Skin of body (tissue), 1 donor: ENCODE measurements at regions not wholly inside any gene's neighbourhood (a gene's known extent, or its start where the extent isn't known, plus 50 kb on each side); places are given as distances from the start of the nearest gene placed in this dataset.

ENCODE experiments used
- DNase-seq: peaks from one replicate; lab custom pipeline; 2025; lab: John Stamatoyannopoulos, UW

- no peak for DNase-seq
Measured at GRCh38 chr10:105921348-105921747, 1243.2 kb downstream of the SORCS1 start.

GRCh38 chr10:105914432-105914831, 1250.1 kb downstream of the SORCS1 start:
- DNase-seq = no peak

GRCh38 chr10:105908701-105909100, 1255.8 kb downstream of the SORCS1 start:
- no peak for DNase-seq

GRCh38 chr10:105885495-105885894, 1244.4 kb downstream of the SORCS3 start:
- DNase-seq = no peak

- DNase-seq = no peak
Measured at GRCh38 chr10:105879401-105879800, 1238.3 kb downstream of the SORCS3 start.

- no peak for DNase-seq
Measured at GRCh38 chr10:105875050-105875449, 1234.0 kb downstream of the SORCS3 start.

GRCh38 chr10:105872665-105873064, 1231.6 kb downstream of the SORCS3 start:
- DNase-seq = no peak

- DNase-seq = no peak
Measured at GRCh38 chr10:105868935-105869334, 1227.8 kb downstream of the SORCS3 start.

- DNase-seq = no peak
Measured at GRCh38 chr10:105864854-105865253, 1223.8 kb downstream of the SORCS3 start.

- no peak for DNase-seq
Measured at GRCh38 chr10:105857268-105858264, 1216.5 kb downstream of the SORCS3 start.

- no peak for DNase-seq
Measured at GRCh38 chr10:105855791-105856190, 1214.7 kb downstream of the SORCS3 start.

- DNase-seq = no peak
Measured at GRCh38 chr10:105844676-105845570, 1203.8 kb downstream of the SORCS3 start.

- DNase-seq = no peak
Measured at GRCh38 chr10:105844241-105844640, 1203.2 kb downstream of the SORCS3 start.

GRCh38 chr10:105843786-105844185, 1202.7 kb downstream of the SORCS3 start:
- no peak for DNase-seq

- no peak for DNase-seq
Measured at GRCh38 chr10:105840288-105840770, 1199.2 kb downstream of the SORCS3 start.

GRCh38 chr10:105838392-105838791, 1197.3 kb downstream of the SORCS3 start:
- DNase-seq = no peak

- peak; percentile 2 for DNase-seq
Measured at GRCh38 chr10:105837951-105838350, 1196.9 kb downstream of the SORCS3 start.

- DNase-seq = no peak
Measured at GRCh38 chr10:105834261-105835059, 1193.4 kb downstream of the SORCS3 start.

GRCh38 chr10:105827133-105827532, 1186.0 kb downstream of the SORCS3 start:
- DNase-seq = no peak

- no peak for DNase-seq
Measured at GRCh38 chr10:105807935-105808587, 1167.0 kb downstream of the SORCS3 start.
